ENCODE measurements at regions not wholly inside any gene's neighbourhood (a gene's known extent, or its start where the extent isn't known, plus 50 kb on each side); places are given as distances from the start of the nearest gene placed in this dataset.
A peak's percentile ranks its signal among the peaks of the same experiment; 100 is the strongest.

- ChIA-PET POLR2A (no interaction called here), CTCF (ENCODE audit: low intra/inter-chr PET ratio) (no interaction called here)
- H3K9me1 ChIP-seq (ENCODE audit: control insufficient read depth, insufficient read depth, low read length), result no peaks in the 10 kb centered on the region
- in situ Hi-C loops (cut with MboI), result no loop called here
- no peaks in the 10 kb centered on the region for H3K79me2 ChIP-seq (ENCODE audit: control insufficient read depth, insufficient read depth, low read length)
- no peak overlapping the region for H3K4me3 ChIP-seq
- no peaks in the 10 kb centered on the region for H4K20me1 ChIP-seq (replicated peaks; ENCODE audit: control insufficient read depth, insufficient read depth, low read length)
- H3K36me3 ChIP-seq (ENCODE audit: control insufficient read depth, insufficient read depth, low read length), result no peaks in the 10 kb centered on the region
- ATAC-seq, result no peak
- WGBS (ENCODE audit: insufficient coverage, low coverage, missing lambda C conversion rate), result 11% methylated on average over 1 of the region's 1 CpG
- TF ChIP-seq ZNF316 (IDR thresholded peaks at IDR 0.05), result peak; percentile 65
- no peak for TF ChIP-seq ZNF717 (CRISPR knock-in tag; IDR thresholded peaks at IDR 0.05)
- no peak for TF ChIP-seq ZBTB33 (CRISPR knock-in tag; IDR thresholded peaks at IDR 0.05)
- TF ChIP-seq, protein P1, sequence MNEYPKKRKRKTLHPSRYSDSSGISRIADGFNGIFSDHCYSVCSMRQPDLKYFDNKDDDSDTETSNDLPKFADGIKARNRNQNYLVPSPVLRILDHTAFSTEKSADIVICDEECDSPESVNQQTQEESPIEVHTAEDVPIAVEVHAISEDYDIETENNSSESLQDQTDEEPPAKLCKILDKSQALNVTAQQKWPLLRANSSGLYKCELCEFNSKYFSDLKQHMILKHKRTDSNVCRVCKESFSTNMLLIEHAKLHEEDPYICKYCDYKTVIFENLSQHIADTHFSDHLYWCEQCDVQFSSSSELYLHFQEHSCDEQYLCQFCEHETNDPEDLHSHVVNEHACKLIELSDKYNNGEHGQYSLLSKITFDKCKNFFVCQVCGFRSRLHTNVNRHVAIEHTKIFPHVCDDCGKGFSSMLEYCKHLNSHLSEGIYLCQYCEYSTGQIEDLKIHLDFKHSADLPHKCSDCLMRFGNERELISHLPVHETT (CRISPR knock-in tag; conservative IDR thresholded peaks at IDR 0.05 in 1 of 2, IDR thresholded peaks at IDR 0.05 in 1 of 2), result no peak
- TF ChIP-seq GATA2 (CRISPR knock-in tag; IDR thresholded peaks at IDR 0.05), result no peak
- TF ChIP-seq ARID3A (IDR thresholded peaks at IDR 0.05; ENCODE audit: borderline replicate concordance, low read depth, low read length), result no peak
- no peak for TF ChIP-seq ZNF408 (CRISPR knock-in tag; IDR thresholded peaks at IDR 0.05; ENCODE audit: low read depth)
- TF ChIP-seq ZBTB1 (CRISPR knock-in tag; IDR thresholded peaks at IDR 0.05; ENCODE audit: borderline replicate concordance, low read depth), result no peak
- DNase-seq (ENCODE audit: extremely low read depth in 1 of 4, low spot score in 3 of 4), result no peak
- H2AFZ ChIP-seq (ENCODE audit: low read depth, low read length), result no peak overlapping the region
- H3K9ac ChIP-seq (ENCODE audit: insufficient read depth in 1 of 2, low read depth in 2 of 2, low read length in 2 of 2), result no peak overlapping the region
- H3K27ac ChIP-seq (ENCODE audit: extremely low read depth, low read depth, low read length), result no peak overlapping the region
- H3K4me2 ChIP-seq (ENCODE audit: insufficient read depth, low read length), result no peak overlapping the region
- H3K27me3 ChIP-seq (ENCODE audit: control insufficient read depth in 2 of 2, insufficient read depth in 2 of 2, low read length in 2 of 2), result no peaks in the 10 kb centered on the region
- no peaks in the 10 kb centered on the region; the same call in 1 of the 2 replicates for H3K9me3 ChIP-seq (replicated peaks; ENCODE audit: control insufficient read depth, insufficient read depth, low read depth, low read length)
- intact Hi-C loops (cut with micrococcal nuclease), result no loop called here
- no peaks in the 10 kb centered on the region for H3K4me1 ChIP-seq (replicated peaks in 1 of 2; ENCODE audit: control insufficient read depth in 2 of 2, insufficient read depth in 2 of 2, low read length in 2 of 2)
- no TSS peak for BruUV-seq (replicated peaks)
- no peak for FAIRE-seq
Observed at GRCh38 chr2:13546131-13546530, 829.4 kb downstream of the TRIB2 start.
